GM23248 (cell line): ENCODE measurements at regions not wholly inside any gene's neighbourhood (a gene's known extent, or its start where the extent isn't known, plus 50 kb on each side); places are given as distances from the start of the nearest gene placed in this dataset.

Source experiments
- DNase-seq: peaks from one replicate; pipeline ENCODE4 v3.0.0-alpha.2; 2015
- H2AFZ ChIP-seq: fragments of 200-600 bp; sonication (generic); 2 replicates; pipeline ENCODE4 v1.6.1; 2016; ENCODE audit warnings: antibody characterized with exemption
- H3F3A ChIP-seq: fragments of 200-600 bp; sonication (generic); 2 replicates; pipeline ENCODE4 v1.6.1; 2016; ENCODE audit warnings: mild to moderate bottlenecking, antibody characterized with exemption, mixed run types; ENCODE audit not compliant: insufficient read depth
- H3K27ac ChIP-seq: fragments of 200-600 bp; sonication (generic); 2 replicates; pipeline ENCODE4 v1.5.1; 2016; ENCODE audit warnings: mild to moderate bottlenecking
- H3K27me3 ChIP-seq: fragments of 200-600 bp; sonication (generic); replicated peaks from 2 replicates; pipeline ENCODE4 v1.6.1; 2016; ENCODE audit warnings: mild to moderate bottlenecking; ENCODE audit not compliant: insufficient read depth
- H3K36me3 ChIP-seq: fragments of 200-600 bp; sonication (generic); 2 replicates; pipeline ENCODE4 v1.6.1; 2016; ENCODE audit warnings: low read depth, mild to moderate bottlenecking
- H3K4me1 ChIP-seq: fragments of 200-600 bp; sonication (generic); 2 replicates; pipeline ENCODE4 v1.6.1; 2016; ENCODE audit warnings: mild to moderate bottlenecking; ENCODE audit not compliant: insufficient read depth
- H3K4me2 ChIP-seq: fragments of 200-600 bp; sonication (generic); one replicate; pipeline ENCODE4 v1.6.1; 2016; ENCODE audit warnings: mild to moderate bottlenecking; ENCODE audit not compliant: unreplicated experiment
- H3K4me3 ChIP-seq: fragments of 200-600 bp; sonication (generic); 2 replicates; pipeline ENCODE4 v1.5.1; 2016; ENCODE audit warnings: mild to moderate bottlenecking
- H3K79me2 ChIP-seq: fragments of 200-600 bp; sonication (generic); 2 replicates; pipeline ENCODE4 v1.6.1; 2016; ENCODE audit warnings: mild to moderate bottlenecking; ENCODE audit not compliant: insufficient read depth
- H3K9ac ChIP-seq: fragments of 200-600 bp; sonication (generic); 2 replicates; pipeline ENCODE4 v1.6.1; 2016; ENCODE audit warnings: mild to moderate bottlenecking
- H3K9me2 ChIP-seq: fragments of 200-600 bp; sonication (generic); 2 replicates; pipeline ENCODE4 v1.6.1; 2016; ENCODE audit warnings: mixed run types, mild to moderate bottlenecking, moderate library complexity; ENCODE audit not compliant: insufficient read depth
- H3K9me3 ChIP-seq: fragments of 200-600 bp; sonication (generic); one replicate; pipeline ENCODE4 v1.6.1; 2017; ENCODE audit warnings: low read depth
- H4K20me1 ChIP-seq: fragments of 200-600 bp; sonication (generic); 2 replicates; pipeline ENCODE4 v1.6.0; 2016; ENCODE audit not compliant: insufficient read depth
- EZH2 ChIP-seq: fragments of 200-600 bp; sonication (generic); IDR thresholded peaks from 2 replicates; pipeline ENCODE4 v1.6.1; 2018; ENCODE audit warnings: antibody characterized with exemption, mild to moderate bottlenecking; ENCODE audit not compliant: insufficient read depth, poor library complexity, severe bottlenecking
- EZH2phosphoT487 ChIP-seq: fragments of 200-600 bp; sonication (generic); IDR thresholded peaks from 2 replicates; pipeline ENCODE4 v1.6.1; 2018; ENCODE audit warnings: antibody characterized with exemption, moderate library complexity, mild to moderate bottlenecking, low read depth; ENCODE audit not compliant: insufficient read depth
- WGBS, 2 experiments: methylation state at CpG; one replicate each; pipeline ENCODE4 v1.1.6; 2015 to 2017; ENCODE audit warnings: low lambda C conversion rate in 2 of 2, low coverage in 1 of 2; ENCODE audit errors: missing lambda C conversion rate in 2 of 2; 5-methylcytosine and 5-hydroxymethylcytosine counted together
- in situ Hi-C: fragments of 300-500 bp; cut with MboI; formaldehyde crosslinking; loops from 2 replicates; pipeline ENCODE4 v1.15.0; 2020

GRCh38 chr2:134108113-134108512 lies 145.8 kb upstream of the MGAT5 start:
- in situ Hi-C loops = loop anchor here (25.0 kb wide), 1 partner anchor 779 kb away; no protein-coding TSS in a partner anchor
- H3F3A ChIP-seq = no peaks in the 10 kb centered on the region
- H3K27me3 ChIP-seq = peaks cover under 1% of the 10 kb centered on the region; the same call in 1 of the 2 replicates
- H3K9me2 ChIP-seq = no peaks in the 10 kb centered on the region
- H3K9me3 ChIP-seq = no peaks in the 10 kb centered on the region
- no peak overlapping the region for H3K4me3 ChIP-seq
- H3K27ac ChIP-seq = no peak overlapping the region
- no peak overlapping the region for H2AFZ ChIP-seq
- H3K79me2 ChIP-seq = no peaks in the 10 kb centered on the region
- no peak for TF ChIP-seq EZH2phosphoT487
- TF ChIP-seq EZH2 = no peak
- no peak for DNase-seq
- H4K20me1 ChIP-seq = no peaks in the 10 kb centered on the region
- H3K4me1 ChIP-seq = no peaks in the 10 kb centered on the region
- H3K9ac ChIP-seq = no peak overlapping the region
- H3K36me3 ChIP-seq = no peaks in the 10 kb centered on the region
- 70 to 77% methylated on average over 4 of the region's 4 CpGs for WGBS, 2 experiments
- no peak overlapping the region for H3K4me2 ChIP-seq

GRCh38 chr2:134109246-134109645 lies 144.6 kb upstream of the MGAT5 start:
- TF ChIP-seq EZH2 = no peak
- TF ChIP-seq EZH2phosphoT487 = no peak
- H2AFZ ChIP-seq = no peak overlapping the region
- H3K9ac ChIP-seq = no peak overlapping the region
- no peak for DNase-seq
- H3F3A ChIP-seq = no peaks in the 10 kb centered on the region
- H3K4me2 ChIP-seq = no peak overlapping the region
- 91% methylated on average over 15 to 17 of the region's 17 CpGs for WGBS, 2 experiments
- no peaks in the 10 kb centered on the region for H3K4me1 ChIP-seq
- in situ Hi-C loops = loop anchor here (25.0 kb wide), 1 partner anchor 778 kb away; no protein-coding TSS in a partner anchor
- peaks cover 8% of the 10 kb centered on the region; the same call in 1 of the 2 replicates for H3K27me3 ChIP-seq
- no peaks in the 10 kb centered on the region for H3K36me3 ChIP-seq
- no peaks in the 10 kb centered on the region for H3K9me3 ChIP-seq
- H4K20me1 ChIP-seq = no peaks in the 10 kb centered on the region
- no peaks in the 10 kb centered on the region for H3K9me2 ChIP-seq
- H3K27ac ChIP-seq = no peak overlapping the region
- H3K4me3 ChIP-seq = no peak overlapping the region
- H3K79me2 ChIP-seq = no peaks in the 10 kb centered on the region

- H3K27me3 ChIP-seq = peaks cover 11% of the 10 kb centered on the region
- no peaks in the 10 kb centered on the region for H3K79me2 ChIP-seq
- no peak overlapping the region for H3K9ac ChIP-seq
- H3K4me1 ChIP-seq = no peaks in the 10 kb centered on the region
- DNase-seq = no peak
- in situ Hi-C loops = loop anchor here (25.0 kb wide), 1 partner anchor 778 kb away; no protein-coding TSS in a partner anchor
- no peaks in the 10 kb centered on the region for H3K36me3 ChIP-seq
- TF ChIP-seq EZH2phosphoT487 (no peak), EZH2 (no peak)
- no peak overlapping the region for H3K27ac ChIP-seq
- no peak overlapping the region for H3K4me3 ChIP-seq
- no peak overlapping the region for H2AFZ ChIP-seq
- no peaks in the 10 kb centered on the region for H4K20me1 ChIP-seq
- no peaks in the 10 kb centered on the region for H3K9me3 ChIP-seq
- no peaks in the 10 kb centered on the region for H3K9me2 ChIP-seq
- 82 to 83% methylated on average over 12 to 13 of the region's 13 CpGs for WGBS, 2 experiments
- no peaks in the 10 kb centered on the region for H3F3A ChIP-seq
- H3K4me2 ChIP-seq = no peak overlapping the region
Measured at GRCh38 chr2:134109725-134110124, 144.1 kb upstream of the MGAT5 start.

GRCh38 chr2:134110532-134110931 lies 143.3 kb upstream of the MGAT5 start:
- 62 to 79% methylated on average over 3 of the region's 3 CpGs for WGBS, 2 experiments

More at GRCh38 chr2:134110532-134110931, 143.3 kb upstream of the MGAT5 start:
- H3K27ac ChIP-seq = no peak overlapping the region
- no peak for TF ChIP-seq EZH2
- in situ Hi-C loops = loop anchor here (25.0 kb wide), 1 partner anchor 777 kb away; no protein-coding TSS in a partner anchor
- H3K9me2 ChIP-seq = no peaks in the 10 kb centered on the region
- no peaks in the 10 kb centered on the region for H4K20me1 ChIP-seq
- no peak overlapping the region for H3K4me3 ChIP-seq
- no peaks in the 10 kb centered on the region for H3K36me3 ChIP-seq
- H3K27me3 ChIP-seq = peaks cover 14% of the 10 kb centered on the region
- DNase-seq = no peak
- H3K9ac ChIP-seq = no peak overlapping the region
- H3F3A ChIP-seq = no peaks in the 10 kb centered on the region
- H3K4me2 ChIP-seq = no peak overlapping the region
- H3K4me1 ChIP-seq = no peaks in the 10 kb centered on the region
- no peaks in the 10 kb centered on the region for H3K9me3 ChIP-seq
- no peaks in the 10 kb centered on the region for H3K79me2 ChIP-seq
- H2AFZ ChIP-seq = no peak overlapping the region
